ENCODE measurements at regions not wholly inside any gene's neighbourhood (a gene's known extent, or its start where the extent isn't known, plus 50 kb on each side); places are given as distances from the start of the nearest gene placed in this dataset.

- no peaks in the 10 kb centered on the region for H3K36me3 Mint-ChIP-seq (ENCODE audit: low read depth)
- no peaks in the 10 kb centered on the region for H3K4me1 Mint-ChIP-seq
- no peak for TF ChIP-seq CTCF (IDR thresholded peaks at IDR 0.05)
- no peaks in the 10 kb centered on the region for H3K27me3 Mint-ChIP-seq (ENCODE audit: low read depth, poor library complexity)
- no peak overlapping the region for H3K27ac Mint-ChIP-seq
- no peak overlapping the region for H3K4me3 Mint-ChIP-seq
- no peaks in the 10 kb centered on the region for H3K9me3 Mint-ChIP-seq
- no peak for DNase-seq
These were observed 263.9 kb upstream of the CXXC4 start for GRCh38 chr4:104758574-104758973.

GRCh38 chr4:104763554-104764222, 269.0 kb upstream of the CXXC4 start:
- Mint-ChIP-seq H3K4me1 (no peaks in the 10 kb centered on the region), H3K36me3 (ENCODE audit: low read depth) (no peaks in the 10 kb centered on the region), H3K27me3 (ENCODE audit: low read depth, poor library complexity) (no peaks in the 10 kb centered on the region), H3K4me3 (no peak overlapping the region), H3K27ac (no peak overlapping the region), H3K9me3 (no peaks in the 10 kb centered on the region)
- no peak for TF ChIP-seq CTCF (IDR thresholded peaks at IDR 0.05)
- DNase-seq: no peak

GRCh38 chr4:104766676-104767075, 272.0 kb upstream of the CXXC4 start:
- H3K27me3 Mint-ChIP-seq (ENCODE audit: low read depth, poor library complexity): peaks cover 4% of the 10 kb centered on the region
- H3K9me3 Mint-ChIP-seq: no peaks in the 10 kb centered on the region
- no peaks in the 10 kb centered on the region for H3K36me3 Mint-ChIP-seq (ENCODE audit: low read depth)

GRCh38 chr4:104772849-104773248, 278.2 kb upstream of the CXXC4 start:
- no peaks in the 10 kb centered on the region for H3K9me3 Mint-ChIP-seq
- H3K27ac Mint-ChIP-seq: no peak overlapping the region
- TF ChIP-seq CTCF (IDR thresholded peaks at IDR 0.05): no peak
- no peak overlapping the region for H3K4me3 Mint-ChIP-seq
- no peak for DNase-seq
- H3K27me3 Mint-ChIP-seq (ENCODE audit: low read depth, poor library complexity): peaks cover 4% of the 10 kb centered on the region
- no peaks in the 10 kb centered on the region for H3K36me3 Mint-ChIP-seq (ENCODE audit: low read depth)
- no peaks in the 10 kb centered on the region for H3K4me1 Mint-ChIP-seq

More at GRCh38 chr4:104766676-104767075, 272.0 kb upstream of the CXXC4 start:
- no peak for TF ChIP-seq CTCF (IDR thresholded peaks at IDR 0.05)
- DNase-seq: no peak
- H3K4me3 Mint-ChIP-seq: no peak overlapping the region
- H3K4me1 Mint-ChIP-seq: no peaks in the 10 kb centered on the region
- H3K27ac Mint-ChIP-seq: no peak overlapping the region

- no peak overlapping the region for H3K27ac Mint-ChIP-seq
- H3K36me3 Mint-ChIP-seq (ENCODE audit: low read depth): no peaks in the 10 kb centered on the region
- no peaks in the 10 kb centered on the region for H3K4me1 Mint-ChIP-seq
- no peak for DNase-seq
- H3K4me3 Mint-ChIP-seq: no peak overlapping the region
- peaks cover 10% of the 10 kb centered on the region for H3K27me3 Mint-ChIP-seq (ENCODE audit: low read depth, poor library complexity)
- no peak for TF ChIP-seq CTCF (IDR thresholded peaks at IDR 0.05)
- H3K9me3 Mint-ChIP-seq: no peaks in the 10 kb centered on the region
These were observed 300.7 kb upstream of the CXXC4 start for GRCh38 chr4:104795264-104795939.

- Mint-ChIP-seq H3K36me3 (ENCODE audit: low read depth) (no peaks in the 10 kb centered on the region), H3K4me3 (no peak overlapping the region)
- TF ChIP-seq CTCF (IDR thresholded peaks at IDR 0.05): no peak
These were observed 317.0 kb upstream of the CXXC4 start for GRCh38 chr4:104811727-104812126.

More at GRCh38 chr4:104811727-104812126, 317.0 kb upstream of the CXXC4 start:
- H3K27me3 Mint-ChIP-seq (ENCODE audit: low read depth, poor library complexity): peaks cover 8% of the 10 kb centered on the region
- peaks cover 4% of the 10 kb centered on the region for H3K9me3 Mint-ChIP-seq
- no peak for DNase-seq
- H3K4me1 Mint-ChIP-seq: no peaks in the 10 kb centered on the region
- no peak overlapping the region for H3K27ac Mint-ChIP-seq
